Osteoblast (primary cell): ENCODE measurements at regions not wholly inside any gene's neighbourhood (a gene's known extent, or its start where the extent isn't known, plus 50 kb on each side); places are given as distances from the start of the nearest gene placed in this dataset.

Source experiments
- DNase-seq: peaks from one replicate; pipeline ENCODE4 v3.0.0; 2011; ENCODE audit warnings: low spot score, mixed read lengths; ENCODE audit not compliant: insufficient read length; ENCODE audit errors: missing footprints
- H2AFZ ChIP-seq: 2 replicates; pipeline ENCODE4 v1.6.0; 2011; ENCODE audit warnings: mild to moderate bottlenecking, low read length
- H3K27ac ChIP-seq: 2 replicates; pipeline ENCODE4 v1.5.1; 2011; ENCODE audit warnings: mild to moderate bottlenecking, low read depth, low read length, moderate library complexity
- H3K27me3 ChIP-seq: 2 replicates; pipeline ENCODE4 v1.6.0; 2012; ENCODE audit warnings: mild to moderate bottlenecking, control low read depth, inconsistent platforms, low read length, moderate library complexity; ENCODE audit not compliant: insufficient read depth
- H3K36me3 ChIP-seq: 2 replicates; pipeline ENCODE4 v1.5.1; 2011; ENCODE audit warnings: mild to moderate bottlenecking, low read length, control low read depth, moderate library complexity; ENCODE audit not compliant: insufficient read depth
- H3K4me1 ChIP-seq: 2 replicates; pipeline ENCODE4 v1.5.1; 2011; ENCODE audit warnings: mild to moderate bottlenecking, low read length, control low read depth, moderate library complexity; ENCODE audit not compliant: insufficient read depth
- H3K4me2 ChIP-seq: 2 replicates; pipeline ENCODE4 v1.6.0; 2011; ENCODE audit warnings: mild to moderate bottlenecking, low read length; ENCODE audit not compliant: insufficient read depth
- H3K4me3 ChIP-seq: fragments of 200-600 bp; sonication (generic); 3 replicates; pipeline ENCODE4 v1.5.1; 2012; ENCODE audit warnings: mild to moderate bottlenecking, low read length, inconsistent platforms; ENCODE audit not compliant: insufficient read depth
- H3K79me2 ChIP-seq: 2 replicates; pipeline ENCODE4 v1.6.0; 2012; ENCODE audit warnings: mild to moderate bottlenecking, low read length, control low read depth, inconsistent platforms; ENCODE audit not compliant: insufficient read depth
- H3K9me3 ChIP-seq: 2 replicates; pipeline ENCODE4 v1.5.1; 2011; ENCODE audit warnings: low read depth, low read length, control low read depth
- H4K20me1 ChIP-seq: 2 replicates; pipeline ENCODE4 v1.6.0; 2012; ENCODE audit warnings: mild to moderate bottlenecking, low read length, control low read depth; ENCODE audit not compliant: insufficient read depth
- CTCF ChIP-seq: IDR thresholded peaks from 2 replicates; pipeline ENCODE4 v1.5.1; 2011; ENCODE audit warnings: mild to moderate bottlenecking, low read depth, low read length, moderate library complexity; ENCODE audit errors: extremely low read depth

GRCh38 chr1:105243411-105243810, 1493.7 kb downstream of the AMY1C start:
- no peaks in the 10 kb centered on the region for H3K79me2 ChIP-seq
- no peaks in the 10 kb centered on the region for H3K4me1 ChIP-seq
- DNase-seq: no peak
- no peaks in the 10 kb centered on the region for H3K36me3 ChIP-seq
- H3K27me3 ChIP-seq: no peaks in the 10 kb centered on the region
- no peak for TF ChIP-seq CTCF
- no peak overlapping the region for H3K27ac ChIP-seq
- no peak overlapping the region for H3K4me2 ChIP-seq
- H4K20me1 ChIP-seq: no peaks in the 10 kb centered on the region
- no peak overlapping the region for H3K4me3 ChIP-seq
- no peaks in the 10 kb centered on the region for H3K9me3 ChIP-seq
- no peak overlapping the region for H2AFZ ChIP-seq

- Histone ChIP-seq H3K4me1 (no peaks in the 10 kb centered on the region), H3K36me3 (no peaks in the 10 kb centered on the region), H3K4me3 (no peak overlapping the region), H3K9me3 (no peaks in the 10 kb centered on the region), H3K79me2 (no peaks in the 10 kb centered on the region), H2AFZ (no peak overlapping the region), H3K27ac (no peak overlapping the region), H4K20me1 (no peaks in the 10 kb centered on the region), H3K27me3 (no peaks in the 10 kb centered on the region), H3K4me2 (no peak overlapping the region)
- DNase-seq: no peak
- TF ChIP-seq CTCF: no peak
These were observed 1494.3 kb downstream of the AMY1C start for GRCh38 chr1:105243969-105244368.

GRCh38 chr1:105254906-105255305, 1505.2 kb downstream of the AMY1C start:
- no peak overlapping the region for H3K27ac ChIP-seq

GRCh38 chr1:105260001-105260400, 1510.3 kb downstream of the AMY1C start:
- H3K4me3 ChIP-seq: no peak overlapping the region
- no peaks in the 10 kb centered on the region for H3K79me2 ChIP-seq

More at GRCh38 chr1:105254906-105255305, 1505.2 kb downstream of the AMY1C start:
- Histone ChIP-seq H3K4me2 (no peak overlapping the region), H3K36me3 (no peaks in the 10 kb centered on the region), H3K4me3 (no peak overlapping the region), H3K4me1 (no peaks in the 10 kb centered on the region), H4K20me1 (no peaks in the 10 kb centered on the region), H2AFZ (no peak overlapping the region), H3K9me3 (no peaks in the 10 kb centered on the region), H3K27me3 (no peaks in the 10 kb centered on the region), H3K79me2 (no peaks in the 10 kb centered on the region)
- no peak for TF ChIP-seq CTCF
- no peak for DNase-seq

More at GRCh38 chr1:105260001-105260400, 1510.3 kb downstream of the AMY1C start:
- Histone ChIP-seq H3K36me3 (no peaks in the 10 kb centered on the region), H3K27ac (no peak overlapping the region), H3K27me3 (no peaks in the 10 kb centered on the region), H3K4me1 (no peaks in the 10 kb centered on the region), H2AFZ (no peak overlapping the region), H3K9me3 (no peaks in the 10 kb centered on the region), H3K4me2 (no peak overlapping the region), H4K20me1 (no peaks in the 10 kb centered on the region)
- no peak for DNase-seq
- TF ChIP-seq CTCF: no peak
